ENCODE measurements at regions not wholly inside any gene's neighbourhood (a gene's known extent, or its start where the extent isn't known, plus 50 kb on each side); places are given as distances from the start of the nearest gene placed in this dataset.
"Not testable (repeated sequence)": the region's sequence is repeated elsewhere in the genome, so short reads cannot be mapped to it uniquely, and the experiment has no call there.

DNA sequence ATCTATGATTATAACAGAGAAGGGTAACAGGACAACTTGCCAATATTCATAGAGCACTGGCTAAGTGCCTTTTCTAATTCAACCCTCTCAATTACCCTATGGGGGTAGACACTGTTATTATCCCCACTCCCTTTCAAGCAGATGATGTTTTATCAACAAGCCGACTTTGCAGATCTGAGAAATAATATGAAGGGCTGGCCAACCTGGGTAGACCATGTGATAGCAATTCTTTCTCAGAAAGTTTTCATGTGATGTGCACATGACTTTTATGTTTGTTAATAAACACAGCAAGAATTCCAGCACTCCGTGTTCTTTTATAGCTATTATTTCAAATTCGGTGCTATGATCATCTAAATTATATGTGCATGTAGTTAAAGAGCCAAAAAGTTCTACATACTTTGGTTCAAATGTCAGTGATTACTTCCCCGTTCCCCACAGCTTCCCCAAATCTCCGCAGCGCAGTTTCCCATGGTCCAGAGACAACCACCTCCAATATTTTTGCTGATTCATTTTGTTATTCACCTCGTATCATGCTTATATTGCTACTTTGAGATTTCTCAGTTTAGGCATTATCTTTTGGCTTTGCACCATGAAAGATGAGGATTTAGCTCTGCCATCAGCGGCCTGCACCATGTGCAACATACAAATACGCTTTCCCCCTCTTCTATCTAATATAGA is 96.7 kb upstream of the GADD45A start:
- DNase-seq, result no peak

DNA sequence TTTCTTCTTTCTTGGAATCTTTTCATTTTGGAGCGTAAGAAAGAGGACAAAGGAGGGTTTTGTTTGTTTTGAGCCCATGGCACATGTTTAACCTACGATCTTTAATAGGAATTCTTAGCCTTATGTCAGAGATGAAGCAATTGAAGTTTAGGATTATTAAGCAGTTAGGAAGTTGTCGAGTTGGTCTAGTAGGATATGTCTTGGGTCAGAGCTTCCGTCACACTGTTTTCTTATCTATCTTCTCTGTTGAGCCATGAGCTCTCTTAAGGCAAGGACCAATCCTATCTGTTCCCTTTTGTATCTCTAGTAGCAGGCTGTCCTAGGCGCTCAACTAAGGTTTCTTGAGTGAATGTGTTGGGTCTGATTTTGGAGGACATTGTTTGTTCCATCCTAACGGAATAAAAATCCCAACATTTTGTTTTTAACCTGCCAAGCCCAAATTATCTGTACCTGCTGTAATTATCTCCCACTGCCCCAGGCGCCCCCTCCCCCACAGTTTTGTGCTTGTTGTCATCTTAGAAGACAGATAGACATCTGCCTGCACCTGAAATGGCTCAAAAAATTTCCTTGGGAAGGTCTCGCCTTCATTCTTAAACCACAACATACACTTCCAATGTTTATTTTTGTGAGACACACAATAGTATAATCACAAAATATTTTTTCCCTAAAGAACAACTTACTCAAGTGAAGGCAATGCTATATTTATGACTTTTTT is 95.3 kb upstream of the GADD45A start:
- no peak for DNase-seq

DNA sequence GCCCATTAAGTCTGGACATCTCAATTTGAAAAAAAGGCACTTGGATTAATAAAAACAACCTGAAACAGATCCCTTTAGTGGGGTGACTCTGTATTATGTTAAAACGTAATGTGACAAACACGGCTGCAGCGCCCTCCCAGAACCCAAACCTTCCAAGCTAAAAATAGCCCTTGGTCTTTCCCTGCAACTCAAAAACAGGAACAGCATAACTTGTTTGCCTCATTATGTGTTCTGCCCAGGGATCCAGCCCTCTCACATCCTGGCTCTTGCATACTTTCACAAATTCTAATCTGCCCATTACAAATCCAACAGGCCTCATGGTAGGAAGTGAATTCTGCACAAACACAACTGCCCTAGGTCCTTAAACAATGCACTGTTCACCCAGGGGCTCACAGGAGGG is 94.7 kb upstream of the GADD45A start:
- DNase-seq, result no peak

DNA sequence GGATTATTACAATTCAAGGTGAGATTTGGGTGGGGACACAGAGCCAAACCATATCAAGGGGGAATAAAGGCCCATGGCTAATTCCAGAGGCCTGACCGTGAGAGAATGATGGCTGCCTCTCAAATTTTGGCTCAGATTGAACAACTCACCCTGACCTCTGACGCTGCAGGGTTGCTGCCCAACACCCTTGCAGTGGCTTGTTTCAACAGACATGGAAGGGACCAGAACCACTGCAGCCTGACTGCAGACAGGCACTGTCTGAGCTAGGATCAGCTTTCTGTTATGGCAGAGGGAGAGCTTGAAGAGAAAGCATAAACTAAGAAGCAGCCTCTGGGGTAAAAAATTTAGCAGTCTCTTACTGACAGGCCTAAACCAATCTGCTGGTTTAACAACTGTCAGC is 90.2 kb upstream of the GADD45A start:
- no peak for DNase-seq

DNA sequence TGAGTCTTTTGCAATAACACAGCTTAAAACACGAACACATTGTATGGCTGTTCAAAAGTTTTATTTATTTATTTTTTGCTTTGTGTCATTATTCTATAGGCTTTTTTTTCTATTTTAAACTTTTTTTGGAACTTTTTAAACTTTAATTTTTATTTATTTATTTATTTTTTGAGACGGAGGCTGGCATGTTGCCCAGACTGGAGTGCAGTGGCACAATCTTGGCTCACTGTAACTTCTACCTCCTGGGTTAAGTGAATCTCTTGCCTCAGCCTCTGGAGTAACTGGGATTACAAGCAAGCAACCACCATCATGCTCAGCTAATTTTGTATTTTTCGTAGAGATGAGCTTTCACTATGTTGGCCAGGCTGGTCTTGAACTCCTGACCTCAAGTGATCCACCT is 88.3 kb upstream of the GADD45A start:
- no peak for DNase-seq

DNA sequence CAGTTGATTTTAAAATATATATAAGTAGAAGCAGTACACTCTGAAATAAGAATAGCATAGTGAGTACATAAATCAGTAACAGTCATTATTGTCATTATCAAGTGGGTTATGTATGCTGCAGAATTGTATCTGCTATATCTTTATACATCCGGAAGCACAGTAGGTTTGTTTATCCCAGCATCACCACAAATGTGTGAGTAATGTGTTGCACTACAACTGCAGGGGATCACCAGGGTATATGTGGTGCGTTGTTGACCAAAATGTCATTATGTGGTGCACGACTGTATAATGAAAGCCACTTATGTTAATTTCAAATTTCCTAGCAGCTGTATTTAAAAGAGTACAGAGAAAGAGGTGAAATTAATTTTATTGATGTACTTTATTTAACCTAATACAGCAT is 87.7 kb upstream of the GADD45A start:
- no peak for DNase-seq

DNA sequence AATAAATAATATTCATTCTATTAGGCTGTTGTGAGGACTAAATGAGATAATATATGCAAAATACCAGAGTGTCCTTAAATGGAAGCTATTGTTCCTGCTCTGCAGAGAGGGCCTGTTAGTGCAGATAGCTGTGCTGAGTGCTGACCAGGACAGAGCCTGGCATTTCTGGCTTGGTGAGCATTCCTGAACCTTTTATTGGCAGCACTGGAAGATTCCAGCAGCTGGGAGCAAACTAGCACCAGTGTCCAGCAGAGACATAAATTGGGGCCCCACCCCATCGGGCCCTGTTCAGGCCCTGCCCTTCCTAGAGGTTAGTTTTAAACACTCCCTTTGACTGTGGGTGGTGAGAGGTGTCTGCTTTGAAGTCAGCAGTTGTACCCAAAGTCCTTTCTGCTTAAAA is 85.9 kb upstream of the GADD45A start:
- no peak for DNase-seq

DNA sequence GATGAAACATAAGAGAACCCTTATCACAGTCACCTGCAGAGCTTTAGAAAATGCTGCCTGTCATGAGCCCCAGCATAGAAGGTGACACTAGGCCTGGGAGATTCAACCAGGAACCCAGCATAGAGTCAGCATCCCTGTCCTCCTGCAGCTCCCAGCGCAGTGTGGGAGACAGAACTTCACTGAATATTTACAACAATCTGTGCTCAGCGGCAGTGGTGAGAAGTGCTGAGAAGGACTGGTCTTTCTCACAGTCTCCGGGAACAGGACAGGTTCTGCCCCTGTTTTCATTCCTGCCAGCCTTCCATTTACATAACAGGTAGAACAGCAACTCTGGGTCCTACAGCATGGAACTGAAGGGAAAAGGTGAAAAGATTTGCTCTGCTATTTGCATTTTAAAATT is 83.5 kb upstream of the GADD45A start:
- DNase-seq, result no peak

DNA sequence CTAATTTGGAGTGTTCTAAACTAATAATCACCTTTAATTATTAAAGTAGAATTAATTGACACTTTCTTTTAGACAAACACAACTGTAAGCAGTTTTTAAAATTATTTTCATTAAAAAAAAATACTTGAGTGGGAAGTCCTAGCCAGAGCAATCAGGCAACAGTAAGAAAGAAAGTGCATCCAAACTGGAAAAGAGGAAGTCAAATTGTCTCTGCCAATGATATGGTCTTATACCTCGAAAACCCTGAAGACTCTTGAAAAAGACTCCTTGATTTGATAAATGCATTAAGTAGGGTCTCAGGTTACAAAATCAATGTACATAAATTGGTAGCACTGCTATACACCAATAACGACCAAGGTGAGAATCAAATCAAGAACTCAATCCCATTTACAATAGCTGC is 83.0 kb upstream of the GADD45A start:
- no peak for DNase-seq

DNA sequence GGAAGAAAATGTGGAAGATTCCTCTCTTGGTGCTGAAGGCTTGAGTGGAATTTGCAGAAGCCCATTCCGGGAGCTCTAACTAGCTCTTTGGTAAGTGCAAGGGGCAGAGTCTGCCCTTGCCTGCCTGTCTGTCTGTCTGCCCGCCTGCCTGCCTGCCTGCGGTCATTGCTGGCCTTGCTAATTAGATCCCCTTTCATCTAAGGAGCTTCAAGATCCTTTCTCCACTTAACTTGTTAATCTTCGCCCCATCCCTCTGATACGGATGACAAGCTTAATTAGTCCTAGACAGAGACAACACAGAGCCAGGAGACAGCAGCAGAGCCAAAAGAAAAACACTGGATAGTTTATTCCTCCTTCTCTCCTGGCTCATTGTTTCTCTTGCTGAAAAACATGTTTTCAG is 80.2 kb upstream of the GADD45A start:
- DNase-seq, result no peak

DNA sequence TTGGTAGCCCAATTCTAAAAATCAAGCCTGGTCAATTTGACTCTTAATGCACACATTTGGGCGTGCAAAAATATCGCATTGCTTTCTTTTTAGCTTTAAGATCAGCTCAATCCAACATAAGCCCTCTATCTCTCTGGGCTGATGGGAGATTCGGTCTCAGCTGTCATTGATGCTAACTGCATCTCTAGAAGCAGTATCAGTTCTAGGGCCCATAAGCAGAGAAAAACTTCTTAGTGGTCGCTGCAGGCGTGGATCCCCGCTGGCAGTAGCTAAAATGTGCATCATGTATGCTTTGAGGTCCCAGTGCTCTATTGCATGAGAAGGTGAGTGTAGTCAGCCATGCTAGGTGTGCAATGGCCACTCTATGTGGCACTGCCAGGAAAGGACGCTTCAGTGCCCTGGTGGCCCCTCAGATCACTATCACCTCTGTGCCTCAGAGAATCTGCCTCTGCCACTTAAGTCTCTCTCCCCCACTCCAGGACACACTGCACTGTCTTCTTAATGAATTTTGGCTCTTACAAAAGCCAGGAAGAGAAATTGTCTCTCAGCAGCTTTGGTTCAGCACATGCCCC is 79.7 kb upstream of the GADD45A start:
- DNase-seq, result no peak

DNA sequence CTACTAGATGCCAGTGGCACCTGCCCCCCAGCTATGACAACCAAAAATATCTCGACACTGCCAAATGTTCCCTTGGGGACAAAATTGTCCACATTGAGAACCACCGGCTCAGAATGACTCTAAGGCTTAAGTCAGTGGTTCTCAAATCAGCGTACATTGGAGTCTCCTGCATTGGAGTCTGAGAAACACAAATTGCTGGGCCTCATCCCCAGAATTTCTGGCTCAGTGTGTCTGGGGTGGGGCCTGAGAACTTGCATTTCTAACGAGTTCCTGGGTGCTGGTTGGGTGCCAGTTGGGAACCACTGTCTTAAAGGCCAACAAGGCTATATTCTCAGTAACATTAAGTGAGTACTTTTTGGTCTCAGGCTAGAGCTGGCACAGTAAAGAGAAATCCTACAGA is 77.7 kb upstream of the GADD45A start:
- no peak for DNase-seq

DNA sequence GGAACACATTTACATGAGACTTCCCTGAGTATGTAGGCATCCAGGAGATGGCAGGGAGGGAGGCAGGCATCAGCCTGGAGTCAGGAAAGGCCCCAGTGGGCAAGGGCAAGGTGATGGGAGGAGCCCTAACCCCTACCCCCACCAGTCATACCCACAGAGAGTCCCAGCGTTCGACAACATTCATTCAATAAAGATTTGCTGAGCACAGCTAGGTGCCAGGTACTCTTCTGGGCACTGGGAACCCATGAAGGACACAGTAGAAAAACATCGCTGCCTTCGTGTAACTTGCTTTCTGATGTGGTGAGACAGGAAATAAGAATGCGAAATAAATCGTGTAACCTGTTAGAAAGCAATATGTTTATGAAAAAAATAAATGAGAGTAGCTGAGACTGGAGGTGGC is 77.3 kb upstream of the GADD45A start:
- no peak for DNase-seq

DNA sequence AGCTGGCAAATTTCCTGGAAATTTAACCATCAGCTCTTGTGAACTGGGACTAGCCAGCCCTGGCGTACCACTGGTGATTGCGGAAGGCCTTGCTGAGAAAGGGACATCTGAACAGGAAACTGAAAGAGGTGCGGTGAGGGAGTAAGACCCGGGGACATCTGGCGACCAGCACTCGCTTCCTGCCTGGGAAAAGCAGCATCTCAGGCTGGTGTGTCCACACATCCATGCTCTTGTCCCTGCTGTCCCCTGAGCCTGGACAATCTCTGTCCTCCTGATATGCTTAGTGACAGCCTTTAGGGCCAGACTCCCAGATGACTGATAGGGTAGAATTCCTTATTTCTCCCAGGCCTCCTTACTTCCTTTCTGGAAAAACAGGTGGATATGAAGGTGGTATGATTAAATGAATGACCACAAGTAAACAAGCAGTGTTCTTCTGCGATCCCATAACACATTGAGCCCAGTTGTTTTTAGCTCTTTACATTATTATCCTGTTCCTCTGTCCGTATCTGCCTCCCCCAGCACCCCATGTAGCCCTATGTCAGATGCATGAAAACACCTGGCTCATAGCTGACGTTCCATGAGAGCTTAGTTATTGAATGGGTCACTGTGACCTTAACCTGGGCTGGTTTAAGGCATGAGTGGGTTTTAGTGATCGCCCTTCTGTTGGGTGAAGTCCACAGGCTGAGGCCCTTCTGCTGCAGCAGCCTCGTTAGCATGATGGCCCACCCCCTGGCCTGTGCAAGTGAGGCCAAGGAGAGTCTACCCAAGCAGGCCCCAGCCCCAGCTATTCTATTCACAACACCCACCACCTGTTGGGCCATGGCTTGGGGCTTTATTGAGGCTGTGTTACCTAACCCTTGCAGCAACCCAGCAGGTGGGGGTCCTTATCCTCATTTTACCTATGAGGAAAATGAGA is 76.1 kb upstream of the GADD45A start:
- no peak for DNase-seq

DNA sequence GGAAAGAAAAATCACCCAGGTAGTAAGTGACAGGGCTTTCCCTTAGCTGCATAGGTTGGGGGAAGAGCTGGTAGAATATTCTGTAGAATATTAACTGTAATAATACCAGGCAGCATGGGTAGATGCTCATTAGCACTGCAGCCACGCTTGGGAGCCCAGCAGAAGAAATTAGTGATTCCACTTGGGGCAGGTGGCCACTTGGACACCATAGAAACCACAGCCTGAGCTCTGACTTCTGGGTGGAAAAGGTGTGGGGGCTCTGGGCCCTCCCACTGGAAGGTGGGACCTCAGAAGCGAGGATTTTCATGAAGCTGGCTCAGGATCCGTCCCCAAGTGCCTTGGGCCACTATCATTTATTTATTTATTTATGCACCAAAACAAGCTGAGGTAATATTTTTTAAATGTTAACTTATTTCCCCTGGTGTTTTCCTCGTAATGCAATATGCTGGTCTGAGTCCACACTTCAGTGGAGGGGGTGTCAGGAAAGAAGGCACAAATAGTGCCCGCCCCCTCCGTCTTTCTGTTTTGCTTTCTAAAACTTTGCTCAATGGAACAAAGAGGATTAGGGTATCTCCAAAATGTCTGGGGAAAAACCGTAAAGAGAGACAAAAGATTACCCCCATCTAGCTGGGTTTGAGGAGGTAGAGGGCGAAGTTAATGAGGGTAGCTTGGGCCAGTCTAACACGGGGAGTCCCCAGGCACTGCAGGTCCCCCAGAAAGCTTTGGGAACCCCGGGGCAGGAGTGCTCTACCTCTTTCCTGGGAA is 75.2 kb upstream of the GADD45A start:
- DNase-seq, result no peak

DNA sequence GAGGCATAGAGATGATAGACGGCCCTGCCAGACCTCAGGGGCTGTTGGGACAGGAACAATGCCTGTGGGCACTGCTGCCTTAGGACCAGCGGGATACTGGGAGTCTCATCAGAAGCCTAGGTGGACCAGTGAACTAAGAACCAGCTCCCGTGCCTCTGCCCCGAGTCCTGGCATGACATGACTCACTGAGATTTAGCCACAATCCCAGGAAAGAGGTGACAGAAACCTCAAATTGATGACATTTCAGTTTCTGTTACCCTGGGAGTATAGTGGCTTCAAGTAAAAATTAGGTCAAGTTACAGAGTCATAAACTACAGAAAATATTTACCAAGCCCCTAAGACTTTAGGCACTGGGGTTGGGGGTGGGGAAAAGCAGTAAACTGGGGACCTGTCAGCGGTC is 74.6 kb upstream of the GADD45A start:
- DNase-seq, result no peak

DNA sequence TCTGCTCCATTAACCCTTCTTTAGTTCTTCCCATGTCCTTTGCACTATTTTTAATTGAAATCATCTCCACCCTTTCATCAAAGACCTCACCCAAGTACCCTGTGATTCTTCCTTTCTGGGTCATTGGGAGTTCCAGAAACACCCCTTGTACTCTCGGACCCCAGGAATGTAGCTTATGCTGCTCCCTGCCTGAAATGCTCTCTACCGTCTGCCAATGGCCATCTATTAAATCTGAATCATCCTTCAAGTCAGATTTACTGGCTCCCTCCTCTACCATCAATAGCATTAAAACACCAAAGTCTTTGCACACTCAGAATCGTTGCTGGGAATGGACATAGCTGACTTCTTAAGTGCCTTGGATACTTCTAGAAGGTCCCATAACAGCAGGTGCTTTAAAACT is 73.2 kb upstream of the GADD45A start:
- DNase-seq, result no peak

DNA sequence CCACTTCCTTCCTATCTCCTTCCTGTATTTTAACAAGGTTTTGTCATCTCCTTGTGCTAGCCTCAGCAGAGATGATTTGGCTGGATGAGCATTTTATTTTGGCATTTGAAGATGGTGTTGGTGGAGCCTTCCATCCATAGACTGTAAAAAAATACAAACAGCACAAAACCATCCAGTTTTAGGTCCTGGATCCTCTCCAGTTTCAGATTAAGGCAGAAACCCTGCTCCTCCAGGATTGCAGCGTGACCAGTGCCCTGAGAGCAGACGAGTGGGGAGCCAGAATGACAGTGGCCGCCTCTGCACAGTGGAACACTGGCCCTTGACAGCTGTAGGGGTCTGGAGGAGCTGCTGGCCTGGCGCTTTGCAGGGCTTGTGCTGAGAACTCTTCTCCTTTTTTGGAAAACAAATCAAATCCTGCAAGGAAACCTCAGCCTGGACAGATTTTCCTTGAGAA is 72.2 kb upstream of the GADD45A start:
- DNase-seq, result no peak

DNA sequence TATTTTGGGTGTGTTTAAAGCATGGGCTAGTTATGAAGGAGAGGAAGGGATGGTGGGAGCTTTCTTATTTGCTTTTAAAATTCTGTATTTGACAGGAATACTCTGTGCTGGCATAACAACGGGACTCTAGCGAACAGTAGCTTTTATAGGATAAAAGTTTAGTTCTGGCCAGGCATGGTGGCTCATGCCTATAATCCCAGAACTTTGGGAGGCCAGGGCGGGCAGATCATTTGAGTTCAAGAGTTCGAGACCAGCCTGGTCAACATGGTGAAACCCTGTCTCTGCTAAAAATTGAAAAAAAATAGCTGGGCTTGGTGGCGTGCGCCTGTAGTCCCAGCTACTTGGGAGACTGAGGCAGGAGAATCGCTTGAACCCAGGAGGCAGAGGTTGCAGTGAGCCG is 71.5 kb upstream of the GADD45A start:
- not testable (repeated sequence) for DNase-seq

DNA sequence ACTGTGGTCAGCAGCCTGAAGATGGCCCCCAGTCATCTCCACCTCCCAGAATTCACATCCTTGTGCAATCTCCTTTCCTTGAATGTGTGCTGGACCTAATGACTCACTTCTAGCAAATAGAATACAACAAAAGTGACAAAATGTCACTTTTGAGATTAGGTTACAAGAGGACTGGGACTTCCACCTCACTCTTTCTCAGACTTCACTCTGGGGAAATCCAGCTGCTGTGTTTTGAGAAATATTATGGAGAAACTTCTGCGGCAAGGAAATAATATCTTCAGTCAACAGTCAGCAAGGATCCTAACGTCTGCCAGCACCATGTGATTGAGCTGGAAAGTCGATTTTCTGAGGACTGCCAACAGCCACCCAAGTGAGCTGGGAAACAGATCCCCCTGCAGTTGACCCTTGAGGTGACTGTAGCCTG is 70.5 kb upstream of the GADD45A start:
- DNase-seq, result no peak

DNA sequence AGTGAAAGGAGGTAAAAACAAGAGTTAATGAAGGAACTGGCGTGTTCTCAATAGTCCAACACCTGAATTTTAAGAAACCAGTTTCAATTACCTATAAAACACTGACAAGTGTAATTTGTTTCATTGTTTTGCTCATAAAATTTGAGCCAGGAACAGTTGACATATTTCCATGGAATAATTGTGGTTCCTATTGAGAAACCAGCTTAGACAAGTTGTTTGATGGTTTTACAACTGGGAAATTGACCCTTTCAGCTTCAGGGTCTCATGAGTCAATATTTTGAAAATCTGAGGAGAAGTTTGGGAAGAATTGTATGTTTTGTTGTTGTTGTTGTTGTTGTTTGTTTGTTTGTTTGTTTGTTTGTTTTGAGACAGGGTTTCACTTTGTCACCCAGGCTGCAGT is 69.1 kb upstream of the GADD45A start:
- no peak for DNase-seq

DNA sequence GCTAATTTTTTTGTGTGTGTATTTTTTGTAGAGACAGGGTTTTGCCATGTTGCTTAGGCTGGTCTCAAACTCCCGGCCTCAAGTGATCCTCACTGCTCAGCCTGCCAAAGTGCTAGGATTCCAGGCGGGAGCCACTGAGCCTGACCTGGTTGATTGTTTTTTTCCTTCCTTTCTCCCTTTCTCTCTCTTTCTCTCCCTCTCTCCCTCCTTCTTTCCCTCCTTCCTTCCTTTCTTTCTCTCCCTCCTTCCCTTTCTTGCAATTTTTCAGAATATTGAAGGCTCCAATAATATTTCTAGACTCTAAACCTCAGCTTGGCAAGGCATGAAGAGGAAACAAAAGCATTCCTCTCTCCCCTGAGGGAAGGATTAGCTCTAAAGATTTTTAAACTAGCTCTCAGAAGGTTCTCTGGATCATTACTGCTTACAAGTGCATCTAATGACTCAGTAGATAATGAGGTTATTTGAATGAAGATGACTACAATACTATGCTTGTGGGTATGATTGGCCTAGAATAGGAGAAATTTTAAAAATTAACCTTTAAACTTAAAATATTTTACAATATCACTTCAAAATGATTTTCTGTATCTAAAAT is 68.5 kb upstream of the GADD45A start:
- DNase-seq, result no peak
